ENCODE measurements at regions not wholly inside any gene's neighbourhood (a gene's known extent, or its start where the extent isn't known, plus 50 kb on each side); places are given as distances from the start of the nearest gene placed in this dataset.
"Not testable (repeated sequence)": the region's sequence is repeated elsewhere in the genome, so short reads cannot be mapped to it uniquely, and the experiment has no call there.

GRCh38 chr2:87483093-87483680, 264.7 kb upstream of the PLGLB2 start:
- H3K27me3 ChIP-seq; H3K9me3 ChIP-seq; H3K36me3 ChIP-seq; H3K4me3 ChIP-seq; intact Hi-C loops (cut with DNase I); H3K4me1 ChIP-seq; H3K27ac ChIP-seq; H3K9ac ChIP-seq (ENCODE audit: low read depth in 2 of 2, low read length in 2 of 2): not testable (repeated sequence)
- DNase-seq: peak; percentile 45

DNA sequence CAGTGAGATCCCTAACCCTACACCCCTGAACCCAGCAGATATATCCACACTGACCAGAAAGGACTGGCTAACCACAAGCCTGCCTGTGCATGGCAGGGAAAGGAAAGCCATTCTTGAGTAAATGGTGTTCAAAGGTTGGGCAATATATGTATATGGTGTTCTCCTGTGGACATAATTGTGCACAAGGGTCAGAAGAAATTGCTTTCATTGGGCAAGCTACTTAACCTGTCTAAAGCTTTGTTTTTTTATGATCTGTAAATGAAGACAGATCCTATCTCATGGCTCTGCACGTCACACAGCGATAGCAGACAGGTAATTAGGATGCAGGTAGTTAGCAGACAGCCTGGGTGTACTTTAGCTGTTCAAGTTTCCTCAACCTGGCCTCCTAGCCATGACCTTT, 263.5 kb upstream of the PLGLB2 start:
- H3K4me3 ChIP-seq; H3K36me3 ChIP-seq; H3K9me3 ChIP-seq; DNase-seq; H3K27me3 ChIP-seq; H3K9ac ChIP-seq (ENCODE audit: low read depth in 2 of 2, low read length in 2 of 2); H3K4me1 ChIP-seq; intact Hi-C loops (cut with DNase I): not testable (repeated sequence)
- peak overlapping the region; percentile 58 for H3K27ac ChIP-seq

GRCh38 chr2:87485455-87485854, 262.4 kb upstream of the PLGLB2 start:
- H3K9ac ChIP-seq (ENCODE audit: low read depth in 2 of 2, low read length in 2 of 2); DNase-seq; intact Hi-C loops (cut with DNase I); H3K4me1 ChIP-seq; H3K27me3 ChIP-seq; H3K36me3 ChIP-seq; H3K27ac ChIP-seq; H3K4me3 ChIP-seq; H3K9me3 ChIP-seq: not testable (repeated sequence)

GRCh38 chr2:87485884-87486283, 262.0 kb upstream of the PLGLB2 start:
- H3K4me3 ChIP-seq; H3K4me1 ChIP-seq; intact Hi-C loops (cut with DNase I); H3K36me3 ChIP-seq; H3K9ac ChIP-seq (ENCODE audit: low read depth in 2 of 2, low read length in 2 of 2); H3K27me3 ChIP-seq; H3K9me3 ChIP-seq; H3K27ac ChIP-seq; DNase-seq: not testable (repeated sequence)

- H3K4me1 ChIP-seq; H3K9ac ChIP-seq (ENCODE audit: low read depth in 2 of 2, low read length in 2 of 2); intact Hi-C loops (cut with DNase I); H3K9me3 ChIP-seq; H3K36me3 ChIP-seq; DNase-seq; H3K27me3 ChIP-seq; H3K4me3 ChIP-seq; H3K27ac ChIP-seq: not testable (repeated sequence)
Observed at GRCh38 chr2:87486413-87486812, 261.5 kb upstream of the PLGLB2 start.

DNA sequence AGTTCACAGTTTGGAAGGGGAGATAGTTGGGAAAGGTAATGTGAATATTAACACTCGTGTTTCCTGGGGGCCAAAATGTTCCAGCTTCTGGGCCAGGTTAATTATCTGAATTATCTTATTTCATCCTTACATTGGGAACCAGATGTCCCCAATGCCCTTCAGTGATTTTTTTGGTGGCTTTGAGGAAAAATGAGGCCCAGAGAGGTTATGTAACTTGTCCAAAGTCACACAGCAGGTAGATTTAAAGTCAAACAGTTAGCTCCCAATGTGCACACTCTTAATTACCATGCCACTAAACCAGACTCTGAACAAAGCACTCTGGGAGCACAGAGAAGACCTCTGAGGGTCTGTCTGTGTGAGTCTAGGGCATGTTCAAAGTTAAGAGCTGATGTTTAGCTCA, 259.9 kb upstream of the PLGLB2 start:
- H3K4me3 ChIP-seq; H3K4me1 ChIP-seq; H3K27me3 ChIP-seq; intact Hi-C loops (cut with DNase I); H3K9me3 ChIP-seq; H3K27ac ChIP-seq; H3K9ac ChIP-seq (ENCODE audit: low read depth in 2 of 2, low read length in 2 of 2); H3K36me3 ChIP-seq; DNase-seq: not testable (repeated sequence)

DNA sequence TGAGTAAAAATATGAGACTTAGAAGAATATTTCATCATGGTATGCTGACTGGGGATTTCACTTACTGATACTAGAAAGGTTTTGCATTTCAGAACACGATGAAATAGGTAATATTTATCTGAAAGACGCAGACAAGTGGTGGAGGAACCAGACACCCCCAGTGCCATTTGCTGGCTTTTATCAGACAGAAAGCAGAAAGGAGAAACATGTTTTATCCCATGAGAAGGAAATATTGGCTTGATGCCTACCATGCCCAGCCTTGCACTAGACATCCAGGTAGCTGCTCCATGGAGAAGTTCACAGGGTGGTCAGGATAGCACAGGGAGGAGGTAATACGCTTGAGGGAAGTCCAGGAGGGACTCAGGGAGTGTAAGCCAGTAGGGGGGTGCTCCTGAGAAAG, 258.9 kb upstream of the PLGLB2 start:
- H3K9ac ChIP-seq (ENCODE audit: low read depth in 2 of 2, low read length in 2 of 2); intact Hi-C loops (cut with DNase I); H3K36me3 ChIP-seq; H3K9me3 ChIP-seq; H3K4me3 ChIP-seq; H3K27ac ChIP-seq; H3K27me3 ChIP-seq; H3K4me1 ChIP-seq; DNase-seq: not testable (repeated sequence)

GRCh38 chr2:87494846-87495245, 253.0 kb upstream of the PLGLB2 start:
- DNase-seq; intact Hi-C loops (cut with DNase I); H3K27ac ChIP-seq: not testable (repeated sequence)

GRCh38 chr2:87495455-87495854, 252.4 kb upstream of the PLGLB2 start:
- H3K27ac ChIP-seq; H3K36me3 ChIP-seq; H3K27me3 ChIP-seq; H3K4me1 ChIP-seq; H3K9ac ChIP-seq (ENCODE audit: low read depth in 2 of 2, low read length in 2 of 2); H3K9me3 ChIP-seq; H3K4me3 ChIP-seq; intact Hi-C loops (cut with DNase I); DNase-seq: not testable (repeated sequence)

More at GRCh38 chr2:87494846-87495245, 253.0 kb upstream of the PLGLB2 start:
- not testable (repeated sequence) for H3K9me3 ChIP-seq; H3K4me1 ChIP-seq; H3K36me3 ChIP-seq; H3K9ac ChIP-seq (ENCODE audit: low read depth in 2 of 2, low read length in 2 of 2); H3K4me3 ChIP-seq; H3K27me3 ChIP-seq

- not testable (repeated sequence) for H3K27ac ChIP-seq
Observed at GRCh38 chr2:87496036-87497006, 251.6 kb upstream of the PLGLB2 start.

DNA sequence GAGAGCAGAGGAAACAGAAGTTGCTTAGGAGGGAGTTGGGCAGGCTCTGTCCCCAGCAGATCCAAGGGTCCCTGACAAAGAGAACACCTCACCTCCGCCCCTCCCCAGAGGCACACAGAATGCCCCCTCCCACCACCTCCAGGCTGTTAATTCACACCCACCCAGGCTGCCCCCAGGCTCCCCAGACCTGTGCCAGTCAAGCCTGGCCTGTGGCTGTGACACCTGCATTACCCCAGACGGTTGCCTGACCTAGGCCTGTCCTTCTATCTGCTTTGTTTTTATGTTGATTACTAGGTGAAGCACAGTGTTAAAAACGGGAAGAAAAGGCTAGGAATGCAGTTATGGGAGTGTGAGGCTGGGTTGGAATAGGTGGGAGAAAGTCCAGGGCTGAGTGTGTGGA, 250.8 kb upstream of the PLGLB2 start:
- H3K27me3 ChIP-seq; H3K27ac ChIP-seq; DNase-seq; H3K4me3 ChIP-seq; H3K36me3 ChIP-seq; H3K9me3 ChIP-seq; H3K4me1 ChIP-seq; intact Hi-C loops (cut with DNase I); H3K9ac ChIP-seq (ENCODE audit: low read depth in 2 of 2, low read length in 2 of 2): not testable (repeated sequence)

More at GRCh38 chr2:87496036-87497006, 251.6 kb upstream of the PLGLB2 start:
- H3K4me3 ChIP-seq; H3K27me3 ChIP-seq; H3K36me3 ChIP-seq; intact Hi-C loops (cut with DNase I); H3K9ac ChIP-seq (ENCODE audit: low read depth in 2 of 2, low read length in 2 of 2); H3K9me3 ChIP-seq; DNase-seq; H3K4me1 ChIP-seq: not testable (repeated sequence)

- H3K9me3 ChIP-seq; H3K9ac ChIP-seq (ENCODE audit: low read depth in 2 of 2, low read length in 2 of 2); H3K4me1 ChIP-seq; H3K27ac ChIP-seq; DNase-seq; intact Hi-C loops (cut with DNase I); H3K27me3 ChIP-seq; H3K36me3 ChIP-seq; H3K4me3 ChIP-seq: not testable (repeated sequence)
Observed at GRCh38 chr2:87497700-87498099, 250.2 kb upstream of the PLGLB2 start.

GRCh38 chr2:87498169-87498853, 249.6 kb upstream of the PLGLB2 start:
- H3K9me3 ChIP-seq; H3K9ac ChIP-seq (ENCODE audit: low read depth in 2 of 2, low read length in 2 of 2); H3K27me3 ChIP-seq; H3K4me1 ChIP-seq; DNase-seq; intact Hi-C loops (cut with DNase I); H3K36me3 ChIP-seq; H3K4me3 ChIP-seq; H3K27ac ChIP-seq: not testable (repeated sequence)

Measured in colonic mucosa (tissue), 4 donors.